ENCODE measurements at regions not wholly inside any gene's neighbourhood (a gene's known extent, or its start where the extent isn't known, plus 50 kb on each side); places are given as distances from the start of the nearest gene placed in this dataset.
"Not testable (repeated sequence)": the region's sequence is repeated elsewhere in the genome, so short reads cannot be mapped to it uniquely, and the experiment has no call there.

- no peak overlapping the region for H3K4me3 ChIP-seq (ENCODE audit: low read length)
- no peak for DNase-seq (ENCODE audit: low read depth, low spot score)
Measured at GRCh38 chr13:62433660-62434059, 1018.0 kb upstream of the PCDH20 start.

DNA sequence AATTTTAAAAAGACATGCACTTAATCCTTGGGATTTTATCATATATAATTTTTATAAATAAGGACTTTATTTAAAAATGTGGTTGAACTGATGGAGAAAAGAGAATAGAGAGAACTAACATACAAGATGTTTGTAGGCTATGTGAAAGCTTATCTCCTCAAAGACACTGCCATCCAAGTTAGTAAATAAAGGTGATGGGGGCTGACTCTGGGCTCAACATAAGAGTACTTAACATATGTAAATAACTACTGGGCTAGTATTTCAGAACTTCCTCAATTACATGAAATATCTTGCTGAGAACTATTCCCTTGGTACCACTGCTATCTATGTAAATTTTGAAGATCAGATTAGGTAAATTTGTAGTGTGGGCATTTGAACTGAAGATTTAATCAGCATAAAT, 1017.3 kb upstream of the PCDH20 start:
- no peak for DNase-seq (ENCODE audit: low read depth, low spot score)
- no peak overlapping the region for H3K4me3 ChIP-seq (ENCODE audit: low read length)

GRCh38 chr13:62432295-62432694, 1016.6 kb upstream of the PCDH20 start:
- no peak for DNase-seq (ENCODE audit: low read depth, low spot score)
- H3K4me3 ChIP-seq (ENCODE audit: low read length): no peak overlapping the region

GRCh38 chr13:62431852-62432251, 1016.2 kb upstream of the PCDH20 start:
- DNase-seq (ENCODE audit: low read depth, low spot score): no peak
- no peak overlapping the region for H3K4me3 ChIP-seq (ENCODE audit: low read length)

GRCh38 chr13:62418872-62419271, 1003.2 kb upstream of the PCDH20 start:
- DNase-seq (ENCODE audit: low read depth, low spot score): no peak
- no peak overlapping the region for H3K4me3 ChIP-seq (ENCODE audit: low read length)

DNA sequence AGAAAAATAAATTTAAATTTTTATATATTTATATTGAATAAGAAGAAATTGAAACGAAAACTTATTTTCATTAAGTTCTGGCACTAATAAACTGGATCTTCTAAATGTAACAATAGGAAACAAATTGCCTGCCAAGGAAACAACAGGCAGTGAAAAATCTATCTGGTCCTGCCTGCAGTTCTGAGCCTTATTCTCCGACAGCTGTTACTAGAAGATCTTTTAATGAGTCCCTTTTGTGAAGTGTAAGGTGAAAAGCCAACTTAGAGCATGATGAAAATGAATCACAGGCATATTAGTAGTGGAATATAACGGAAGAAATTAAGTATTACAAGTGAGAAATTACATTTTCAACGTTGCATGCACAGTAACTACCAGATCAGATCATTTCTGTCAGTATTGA, 1002.7 kb upstream of the PCDH20 start:
- H3K4me3 ChIP-seq (ENCODE audit: low read length): no peak overlapping the region
- DNase-seq (ENCODE audit: low read depth, low spot score): no peak

GRCh38 chr13:62407871-62408270, 992.2 kb upstream of the PCDH20 start:
- no peak overlapping the region for H3K4me3 ChIP-seq (ENCODE audit: low read length)
- DNase-seq (ENCODE audit: low read depth, low spot score): no peak

GRCh38 chr13:62388515-62388914, 972.9 kb upstream of the PCDH20 start:
- DNase-seq (ENCODE audit: low read depth, low spot score): no peak
- no peak overlapping the region for H3K4me3 ChIP-seq (ENCODE audit: low read length)

DNA sequence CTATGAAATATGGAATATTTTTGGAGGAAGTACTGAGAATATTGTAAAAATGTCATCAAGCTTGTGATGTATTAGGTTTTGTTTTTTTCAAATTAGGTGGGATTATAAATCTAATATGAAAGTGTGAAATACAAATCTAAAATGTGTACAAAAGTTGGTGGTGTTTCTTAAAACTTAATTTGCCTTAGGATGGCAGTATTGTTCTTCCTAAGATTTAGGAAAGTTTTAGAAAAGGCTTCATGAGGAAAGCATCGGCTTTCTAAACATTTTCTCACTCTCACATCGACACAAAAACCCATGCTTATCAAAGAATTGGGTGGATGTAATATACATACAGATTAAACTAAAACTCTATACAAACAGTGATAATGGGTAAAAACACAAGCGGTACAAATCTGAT, 972.0 kb upstream of the PCDH20 start:
- no peak overlapping the region for H3K4me3 ChIP-seq (ENCODE audit: low read length)
- DNase-seq (ENCODE audit: low read depth, low spot score): no peak

GRCh38 chr13:62379241-62379640, 963.6 kb upstream of the PCDH20 start:
- H3K4me3 ChIP-seq (ENCODE audit: low read length); DNase-seq (ENCODE audit: low read depth, low spot score): not testable (repeated sequence)

- H3K4me3 ChIP-seq (ENCODE audit: low read length): no peak overlapping the region
- DNase-seq (ENCODE audit: low read depth, low spot score): no peak
Measured at GRCh38 chr13:62377838-62378237, 962.2 kb upstream of the PCDH20 start.

GRCh38 chr13:62375653-62376052, 960.0 kb upstream of the PCDH20 start:
- no peak overlapping the region for H3K4me3 ChIP-seq (ENCODE audit: low read length)
- DNase-seq (ENCODE audit: low read depth, low spot score): no peak

GRCh38 chr13:62371737-62372136, 956.1 kb upstream of the PCDH20 start:
- no peak for DNase-seq (ENCODE audit: low read depth, low spot score)
- no peak overlapping the region for H3K4me3 ChIP-seq (ENCODE audit: low read length)

DNA sequence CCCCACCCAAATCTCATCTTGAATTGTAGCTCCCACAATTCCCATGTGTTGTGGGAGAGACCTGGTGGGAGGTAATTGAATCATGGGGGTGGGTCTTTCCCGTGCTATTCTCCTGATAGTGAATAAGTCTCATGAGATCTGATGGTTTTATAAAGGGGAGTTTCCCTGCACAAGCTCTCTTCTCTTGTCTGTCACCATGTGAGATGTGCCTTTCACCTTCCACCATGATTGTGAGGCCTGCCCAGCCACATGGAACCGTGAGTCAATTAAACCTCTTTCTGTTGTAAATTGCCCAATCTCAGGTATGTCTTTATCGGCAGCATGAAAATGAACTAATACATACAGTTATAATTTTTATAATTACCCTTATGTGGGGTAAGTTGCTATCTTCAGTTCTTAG, 952.3 kb upstream of the PCDH20 start:
- not testable (repeated sequence) for DNase-seq (ENCODE audit: low read depth, low spot score); H3K4me3 ChIP-seq (ENCODE audit: low read length)

- DNase-seq (ENCODE audit: low read depth, low spot score): no peak
- H3K4me3 ChIP-seq (ENCODE audit: low read length): no peak overlapping the region
Measured at GRCh38 chr13:62360609-62361008, 945.0 kb upstream of the PCDH20 start.

GRCh38 chr13:62358646-62358932, 942.9 kb upstream of the PCDH20 start:
- H3K4me3 ChIP-seq (ENCODE audit: low read length): no peak overlapping the region
- DNase-seq (ENCODE audit: low read depth, low spot score): no peak

DNA sequence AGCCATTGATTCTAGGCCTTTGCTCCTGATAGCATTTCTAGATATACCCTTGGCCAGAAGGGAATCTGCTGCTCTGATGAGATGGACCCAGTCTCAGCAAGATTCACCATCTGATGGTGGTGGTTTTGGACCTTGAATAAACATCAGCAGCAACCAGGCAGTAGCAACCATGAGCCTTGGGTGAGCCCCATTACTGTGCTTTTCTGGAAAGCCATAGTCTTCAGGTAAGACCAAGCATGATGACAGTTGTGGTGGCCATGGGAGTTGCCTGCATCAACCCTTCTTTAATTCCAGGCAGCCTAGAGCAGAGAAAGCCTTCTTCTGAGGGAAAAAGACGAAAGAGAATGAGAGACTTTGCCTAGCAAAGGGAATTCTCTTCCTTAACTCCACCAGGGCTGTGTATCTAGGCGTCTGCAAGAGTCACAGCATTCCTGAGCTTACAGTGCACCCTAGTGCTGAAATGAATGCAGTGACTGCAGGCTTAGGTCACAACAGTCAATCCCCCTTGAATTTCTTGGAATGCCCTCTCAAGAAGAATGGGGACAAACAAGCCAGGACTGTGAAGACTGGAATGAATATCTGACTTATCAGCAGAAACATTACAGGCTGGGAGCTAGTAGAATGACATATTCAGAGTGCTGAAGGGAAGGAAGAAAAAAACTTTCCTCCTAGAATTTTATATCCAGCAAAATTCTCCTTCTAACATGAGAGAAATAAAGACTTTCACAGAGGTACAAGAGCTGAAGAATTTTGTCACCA, 942.4 kb upstream of the PCDH20 start:
- peak; percentile 43 for DNase-seq (ENCODE audit: low read depth, low spot score)
- no peak overlapping the region for H3K4me3 ChIP-seq (ENCODE audit: low read length)

DNA sequence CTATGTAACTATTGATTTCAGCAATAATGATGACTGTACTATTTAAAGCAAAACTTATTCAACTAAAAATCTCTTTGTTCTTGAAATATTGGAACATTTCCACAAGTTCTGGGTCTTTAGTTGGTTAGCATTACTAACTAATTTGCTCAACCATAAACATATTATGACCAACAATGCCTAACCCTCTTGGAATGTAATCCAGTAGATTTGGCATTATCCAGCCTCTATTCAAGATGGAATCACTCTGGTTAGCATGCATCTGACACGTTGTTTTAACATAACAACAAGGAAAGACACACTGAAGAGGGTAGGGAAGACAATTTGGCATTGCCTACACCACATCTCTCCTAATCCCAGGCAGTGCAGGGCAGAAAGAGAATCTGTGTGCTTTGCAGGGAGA, 941.3 kb upstream of the PCDH20 start:
- H3K4me3 ChIP-seq (ENCODE audit: low read length): no peak overlapping the region
- no peak for DNase-seq (ENCODE audit: low read depth, low spot score)

- no peak for DNase-seq (ENCODE audit: low read depth, low spot score)
- no peak overlapping the region for H3K4me3 ChIP-seq (ENCODE audit: low read length)
Measured at GRCh38 chr13:62337109-62337880, 921.6 kb upstream of the PCDH20 start.

- no peak for DNase-seq (ENCODE audit: low read depth, low spot score)
- no peak overlapping the region for H3K4me3 ChIP-seq (ENCODE audit: low read length)
Measured at GRCh38 chr13:62336507-62336906, 920.9 kb upstream of the PCDH20 start.

DNA sequence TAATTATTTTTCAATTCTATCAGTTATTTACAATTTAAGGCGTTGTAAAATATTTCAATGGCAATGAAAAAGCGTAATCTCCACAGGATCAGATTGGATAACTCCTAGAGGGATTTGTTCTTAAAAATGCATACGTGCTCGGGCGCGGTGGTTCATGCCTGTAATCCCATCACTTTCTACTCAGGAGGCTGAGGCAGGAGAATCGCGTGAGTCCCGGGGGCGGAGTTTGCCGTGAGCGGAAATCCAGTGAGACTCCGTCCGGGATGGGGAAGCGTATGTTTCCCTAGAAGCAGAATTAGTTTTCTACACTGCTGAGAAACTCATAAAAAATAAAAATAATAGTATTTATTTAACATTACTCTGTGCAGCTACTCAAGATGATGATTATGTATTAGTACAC, 917.8 kb upstream of the PCDH20 start:
- DNase-seq (ENCODE audit: low read depth, low spot score): no peak
- no peak overlapping the region for H3K4me3 ChIP-seq (ENCODE audit: low read length)

All from Jurkat, Clone E6-1 (cell line).